HCT116 (cell line): ENCODE measurements at regions not wholly inside any gene's neighbourhood (a gene's known extent, or its start where the extent isn't known, plus 50 kb on each side); places are given as distances from the start of the nearest gene placed in this dataset.

Experiments used
- ATAC-seq: fragments of 200-7000 bp; cut with Tn5 transposase; 2 replicates; pipeline ENCODE4 v1.9.1; 2020; ENCODE audit warnings: mild to moderate bottlenecking, moderate library complexity
- BruUV-seq: library from RNA; stranded (reverse); fragments of 400-500 nt; replicated peaks from 2 replicates; lab custom pipeline; 2021; lab: Mats Ljungman, UMichigan
- CTCF ChIA-PET: fragments of 300-600 bp; sonication (Branson Sonifier 250); formaldehyde crosslinking; loops from one replicate; lab custom pipeline; 2021; ENCODE audit warnings: antibody characterized with exemption; lab: Charles Lee
- POLR2A ChIA-PET: fragments of 300-600, 350-600 bp; sonication (Branson Sonifier 250); formaldehyde crosslinking; loops from one replicate; lab custom pipeline; 2021; ENCODE audit warnings: antibody characterized with exemption; lab: Charles Lee
- RAD21 ChIA-PET, 2 experiments: fragments of 300-600 bp; sonication (Branson Sonifier 250); formaldehyde crosslinking; loops; one replicate each; lab custom pipeline; 2023; ENCODE audit warnings: low total read pairs in 2 of 2; ENCODE audit not compliant: uncharacterized antibody in 2 of 2, unreplicated experiment in 2 of 2, low non-redundant PET in 1 of 2; lab: Charles Lee
- DNase-seq: peaks from one replicate; pipeline ENCODE4 v3.0.0-alpha.2; 2010; ENCODE audit warnings: low read depth, low spot score
- H2AFZ ChIP-seq: fragments of 200-600 bp; shearing (Covaris generic), sonication (generic); 2 replicates; pipeline ENCODE4 v1.6.1; 2017; ENCODE audit warnings: low read depth, mixed run types, mixed read lengths, antibody characterized with exemption, low read length; ENCODE audit not compliant: poor library complexity, severe bottlenecking
- H3K27ac ChIP-seq: 2 replicates; pipeline ENCODE4 v1.5.1; 2012; ENCODE audit warnings: low read depth, low read length
- H3K27me3 ChIP-seq: fragments of 200-600 bp; sonication (generic); 2 replicates; pipeline ENCODE4 v1.6.1; 2016; ENCODE audit warnings: mixed run types, low read length, mixed read lengths; ENCODE audit not compliant: insufficient read depth
- H3K36me3 ChIP-seq, 2 experiments: fragments of 200-500 bp in 1 of 2; fragments of 200-600 bp in 1 of 2; sonication (Bioruptor generic) in 1 of 2; sonication (generic) in 1 of 2; 2 replicates each; pipeline versions ENCODE4 v1.5.1 to v1.6.1; 2014 to 2016; ENCODE audit warnings: low read length in 2 of 2, inconsistent platforms in 1 of 2, mixed read lengths in 1 of 2, mixed run types in 1 of 2; ENCODE audit not compliant: insufficient read depth in 2 of 2, control insufficient read depth in 1 of 2
- H3K4me1 ChIP-seq, 2 experiments: fragments of 200-600 bp in 1 of 2; sonication (generic) in 1 of 2; 2 replicates each; pipeline versions ENCODE4 v1.5.1 to v1.6.1; 2012 to 2017; ENCODE audit warnings: low read length in 2 of 2, inconsistent platforms in 1 of 2, mild to moderate bottlenecking in 1 of 2, mixed read lengths in 1 of 2, mixed run types in 1 of 2, moderate library complexity in 1 of 2; ENCODE audit not compliant: insufficient read depth in 2 of 2, control insufficient read depth in 1 of 2
- H3K4me2 ChIP-seq: fragments of 200-600 bp; sonication (generic); 2 replicates; pipeline ENCODE4 v1.6.1; 2017; ENCODE audit warnings: mixed run types, low read length, mixed read lengths
- H3K4me3 ChIP-seq, 2 experiments: fragments of 200-600 bp in 1 of 2; sonication (generic) in 1 of 2; replicated peaks in 1 of 2; 2 replicates each; pipeline ENCODE4 v1.5.1; 2011 to 2016; ENCODE audit warnings: low read length in 2 of 2, control low read depth in 1 of 2, low read depth in 1 of 2, mild to moderate bottlenecking in 1 of 2, mixed read lengths in 1 of 2, mixed run types in 1 of 2
- H3K79me2 ChIP-seq: fragments of 200-600 bp; sonication (generic); 2 replicates; pipeline ENCODE4 v1.6.1; 2017; ENCODE audit warnings: mild to moderate bottlenecking, mixed run types, low read length, moderate library complexity, mixed read lengths; ENCODE audit not compliant: insufficient read depth
- H3K9ac ChIP-seq: fragments of 200-600 bp; sonication (generic); 2 replicates; pipeline ENCODE4 v1.6.1; 2016; ENCODE audit warnings: low read length, mixed read lengths
- H3K9me2 ChIP-seq: fragments of 200-600 bp; sonication (generic), shearing (Covaris generic); 2 replicates; pipeline ENCODE4 v1.6.1; 2017; ENCODE audit warnings: mixed run types, mild to moderate bottlenecking, moderate library complexity; ENCODE audit not compliant: insufficient read depth
- H3K9me3 ChIP-seq, 2 experiments: fragments of 200-500 bp in 1 of 2; fragments of 200-600 bp in 1 of 2; sonication (Bioruptor generic) in 1 of 2; sonication (generic) in 1 of 2; 2 replicates each; pipeline ENCODE4 v1.6.1; 2014 to 2017; ENCODE audit warnings: low read length in 2 of 2, mixed read lengths in 2 of 2, inconsistent platforms in 1 of 2, low read depth in 1 of 2, mild to moderate bottlenecking in 1 of 2, mixed run types in 1 of 2, moderate library complexity in 1 of 2; ENCODE audit not compliant: control insufficient read depth in 1 of 2, insufficient read depth in 1 of 2
- H4K20me1 ChIP-seq: fragments of 200-600 bp; sonication (generic), shearing (Covaris generic); 2 replicates; pipeline ENCODE4 v1.6.1; 2017; ENCODE audit warnings: mixed run types, mild to moderate bottlenecking, moderate library complexity; ENCODE audit not compliant: insufficient read depth
- CBX3 ChIP-seq: IDR thresholded peaks from 2 replicates; pipeline ENCODE4 v1.6.1; 2012; ENCODE audit warnings: low read depth
- CEBPB ChIP-seq: IDR thresholded peaks from 2 replicates; pipeline ENCODE4 v1.6.1; 2012; ENCODE audit warnings: low read depth
- CTCF ChIP-seq, 3 experiments: fragments of 200-600 bp in 1 of 3; sonication (generic) in 1 of 3; IDR thresholded peaks in 2 of 3; conservative IDR thresholded peaks in 1 of 3; 2 replicates each; pipeline ENCODE4 v1.5.1; 2012 to 2017; ENCODE audit warnings: low read depth in 2 of 3, low read length in 2 of 3, antibody characterized with exemption in 1 of 3, borderline replicate concordance in 1 of 3, control low read depth in 1 of 3, mild to moderate bottlenecking in 1 of 3, mixed read lengths in 1 of 3, mixed run types in 1 of 3, moderate library complexity in 1 of 3; ENCODE audit not compliant: insufficient read depth in 1 of 3
- EGR1 ChIP-seq: IDR thresholded peaks from 2 replicates; pipeline ENCODE4 v1.6.1; 2012; ENCODE audit warnings: low read depth
- FOSL1 ChIP-seq: IDR thresholded peaks from 2 replicates; pipeline ENCODE4 v1.6.1; 2012; ENCODE audit warnings: low read depth
- JUND ChIP-seq: IDR thresholded peaks from 2 replicates; pipeline ENCODE4 v1.6.1; 2012
- POLR2A ChIP-seq: IDR thresholded peaks from 2 replicates; pipeline ENCODE4 v1.7.0; 2011; ENCODE audit warnings: borderline replicate concordance; ENCODE audit not compliant: insufficient read depth, insufficient read length; ENCODE audit errors: extremely low read depth
- REST ChIP-seq: IDR thresholded peaks from 2 replicates; pipeline ENCODE4 v1.6.1; 2012; ENCODE audit warnings: low read depth
- SP1 ChIP-seq: IDR thresholded peaks from 2 replicates; pipeline ENCODE4 v1.6.1; 2012; ENCODE audit warnings: low read depth
- SRF ChIP-seq: IDR thresholded peaks from 2 replicates; pipeline ENCODE4 v1.6.1; 2012; ENCODE audit warnings: low read depth
- TCF7L2 ChIP-seq: IDR thresholded peaks from 2 replicates; pipeline ENCODE4 v1.7.0; 2011; ENCODE audit warnings: borderline replicate concordance, inconsistent platforms; ENCODE audit not compliant: insufficient read depth, insufficient read length; ENCODE audit errors: extremely low read depth
- ZNF274 ChIP-seq: fragments of 200-500 bp; sonication (Bioruptor generic); IDR thresholded peaks from 2 replicates; pipeline ENCODE4 v1.6.1; 2014; ENCODE audit warnings: mild to moderate bottlenecking, low read depth, low read length, inconsistent platforms
- intact Hi-C: fragments of 100-400 bp; cut with micrococcal nuclease; formaldehyde crosslinking; loops from 2 replicates; pipeline ENCODE4 v1.10.0; 2022
- TF ChIP-seq, protein P1 (sequence below): IDR thresholded peaks from 2 replicates; pipeline ENCODE4 v1.6.1; 2012

- H3K36me3 ChIP-seq: no peaks in the 10 kb centered on the region
- no peak overlapping the region for H3K9ac ChIP-seq
- TF ChIP-seq FOSL1: no peak
- TF ChIP-seq, protein P1, sequence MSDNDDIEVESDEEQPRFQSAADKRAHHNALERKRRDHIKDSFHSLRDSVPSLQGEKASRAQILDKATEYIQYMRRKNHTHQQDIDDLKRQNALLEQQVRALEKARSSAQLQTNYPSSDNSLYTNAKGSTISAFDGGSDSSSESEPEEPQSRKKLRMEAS: no peak
- TF ChIP-seq CEBPB: no peak
- no peak for TF ChIP-seq REST
- no peak for TF ChIP-seq TCF7L2
- TF ChIP-seq CBX3: no peak
- TF ChIP-seq ZNF274: no peak
- no peak for TF ChIP-seq SRF
- no peak for TF ChIP-seq CTCF (IDR thresholded peaks at IDR 0.05 in 2 of 3, conservative IDR thresholded peaks at IDR 0.05 in 1 of 3; ENCODE audit: borderline replicate concordance in 1 of 3, insufficient read depth in 1 of 3, low read depth in 2 of 3, low read length in 2 of 3)
- no peak for TF ChIP-seq EGR1
- no peak for TF ChIP-seq POLR2A
- no peak for TF ChIP-seq JUND
- TF ChIP-seq SP1: no peak
- ChIA-PET CTCF (no interaction called here), RAD21 (no interaction called here), POLR2A (no interaction called here)
- no peak overlapping the region for H3K27ac ChIP-seq
- H3K4me2 ChIP-seq: no peak overlapping the region
- no peaks in the 10 kb centered on the region for H3K27me3 ChIP-seq
- no peak for DNase-seq
- no peak overlapping the region for H3K4me3 ChIP-seq
- H3K9me3 ChIP-seq: no peaks in the 10 kb centered on the region
- no peak overlapping the region for H2AFZ ChIP-seq
- no peaks in the 10 kb centered on the region for H3K9me2 ChIP-seq
- H3K79me2 ChIP-seq: no peaks in the 10 kb centered on the region
- no peak for ATAC-seq
- no TSS peak for BruUV-seq
- peaks cover 4 to 19% of the 10 kb centered on the region in 2 experiments; a peak in 3 of 4 replicates for H3K4me1 ChIP-seq
- intact Hi-C loops: no loop called here
- H4K20me1 ChIP-seq: no peaks in the 10 kb centered on the region
Measured at GRCh38 chr6:138031850-138032249, 75.4 kb downstream of the PERP start.
